K562 (cell line): ENCODE measurements at regions not wholly inside any gene's neighbourhood (a gene's known extent, or its start where the extent isn't known, plus 50 kb on each side); places are given as distances from the start of the nearest gene placed in this dataset.

Experiments
- ATAC-seq: fragments of 200-7000 bp; cut with Tn5 transposase; 3 replicates; pipeline ENCODE4 v1.9.1; 2020; ENCODE audit warnings: moderate library complexity
- BruUV-seq: library from RNA; stranded (reverse); fragments of 400-500 nt; replicated peaks from 2 replicates; lab custom pipeline; 2021; lab: Mats Ljungman, UMichigan
- CTCF ChIA-PET: fragments of 300-600 bp; formaldehyde crosslinking; extraction: SDS; loops from one replicate; lab custom pipeline; 2021; ENCODE audit warnings: low intra/inter-chr PET ratio; lab: Yijun Ruan, JAX
- POLR2A ChIA-PET: fragments of 300-600, 350-650 bp; sonication (Branson Sonifier 250); formaldehyde crosslinking; extraction: SDS; loops from one replicate; lab custom pipeline; 2021; ENCODE audit warnings: antibody characterized with exemption, inconsistent platforms; lab: Yijun Ruan, JAX
- DNase-seq, 4 experiments: peaks; one replicate each; pipeline versions ENCODE4 v3.0.0 to v3.0.0-alpha.2; 2011 to 2018; ENCODE audit warnings: low spot score in 3 of 4, mixed read lengths in 3 of 4; ENCODE audit errors: extremely low read depth in 1 of 4
- FAIRE-seq: peaks from 2 replicates; lab custom pipeline; 2011; peaks lifted over from hg19 to GRCh38; lab: Jason Lieb, UNC
- H2AFZ ChIP-seq: 2 replicates; pipeline ENCODE4 v1.6.0; 2011; ENCODE audit warnings: low read depth, low read length, control low read depth, inconsistent platforms
- H3K27ac ChIP-seq: fragments of 200-600 bp; 3 replicates; pipeline ENCODE4 v1.8.0; 2011; ENCODE audit warnings: low read depth, mild to moderate bottlenecking, control low read depth, inconsistent platforms, low read length, moderate library complexity, mixed read lengths; ENCODE audit errors: extremely low read depth
- H3K27me3 ChIP-seq, 2 experiments: fragments of 300-600 bp in 1 of 2; 2 replicates in 1 of 2; 3 replicates in 1 of 2; pipeline versions ENCODE4 v1.6.0 to v1.8.0; 2011; ENCODE audit warnings: inconsistent platforms in 2 of 2, low read length in 2 of 2, mild to moderate bottlenecking in 1 of 2, mixed read lengths in 1 of 2, moderate library complexity in 1 of 2; ENCODE audit not compliant: control insufficient read depth in 2 of 2, insufficient read depth in 2 of 2
- H3K36me3 ChIP-seq: fragments of 300-600 bp; 3 replicates; pipeline ENCODE4 v1.8.0; 2011; ENCODE audit warnings: mild to moderate bottlenecking, low read length, inconsistent platforms; ENCODE audit not compliant: control insufficient read depth, insufficient read depth
- H3K4me1 ChIP-seq, 2 experiments: fragments of 200-600 bp in 1 of 2; replicated peaks in 1 of 2; 2 replicates in 1 of 2; 3 replicates in 1 of 2; pipeline versions ENCODE4 v1.5.1 to v1.8.0; 2011; ENCODE audit warnings: inconsistent platforms in 2 of 2, low read length in 2 of 2, mild to moderate bottlenecking in 1 of 2, mixed read lengths in 1 of 2, moderate library complexity in 1 of 2; ENCODE audit not compliant: control insufficient read depth in 2 of 2, insufficient read depth in 2 of 2
- H3K4me2 ChIP-seq: 2 replicates; pipeline ENCODE4 v1.6.1; 2011; ENCODE audit warnings: low read length, control low read depth, inconsistent platforms, mixed read lengths; ENCODE audit not compliant: insufficient read depth
- H3K4me3 ChIP-seq: fragments of 200-600 bp; sonication (generic), shearing (Covaris generic); 2 replicates; pipeline ENCODE4 v1.5.1; 2016; ENCODE audit warnings: control low read depth, inconsistent platforms
- H3K79me2 ChIP-seq: fragments of 200-600 bp; 3 replicates; pipeline ENCODE4 v1.8.0; 2011; ENCODE audit warnings: low read length, inconsistent platforms; ENCODE audit not compliant: control insufficient read depth, insufficient read depth
- H3K9ac ChIP-seq, 2 experiments: 2 replicates each; pipeline versions ENCODE4 v1.6.0 to v1.6.1; 2011; ENCODE audit warnings: low read depth in 2 of 2, low read length in 2 of 2, control low read depth in 1 of 2, inconsistent platforms in 1 of 2, mild to moderate bottlenecking in 1 of 2, mixed read lengths in 1 of 2; ENCODE audit not compliant: insufficient read depth in 1 of 2
- H3K9me1 ChIP-seq: one replicate; pipeline ENCODE4 v1.6.0; 2011; ENCODE audit warnings: inconsistent platforms, mild to moderate bottlenecking, low read length, moderate library complexity; ENCODE audit not compliant: control insufficient read depth, insufficient read depth
- H3K9me3 ChIP-seq: replicated peaks from 2 replicates; pipeline ENCODE4 v1.5.1; 2011; ENCODE audit warnings: low read depth, low read length, inconsistent platforms; ENCODE audit not compliant: control insufficient read depth, insufficient read depth
- H4K20me1 ChIP-seq: replicated peaks from 2 replicates; pipeline ENCODE4 v1.6.1; 2011; ENCODE audit warnings: low read length, inconsistent platforms, mixed read lengths; ENCODE audit not compliant: control insufficient read depth, insufficient read depth
- BHLHE40 ChIP-seq: IDR thresholded peaks from 2 replicates; pipeline ENCODE4 v1.6.1; 2011; ENCODE audit warnings: low read length, improper control_type of control experiment
- ELF1 ChIP-seq: fragments of 200-800 bp; sonication (Bioruptor generic); IDR thresholded peaks from 2 replicates; pipeline ENCODE4 v1.6.1; 2016; ENCODE audit warnings: missing genetic modification characterization, missing compliant biosample characterization
- ILF3 ChIP-seq: fragments of 450-650 bp; IDR thresholded peaks from 2 replicates; pipeline ENCODE4 v1.6.1; 2018; ENCODE audit warnings: antibody characterized with exemption, mild to moderate bottlenecking, moderate library complexity, borderline replicate concordance
- MCM3 ChIP-seq: fragments of 450-650 bp; IDR thresholded peaks from 2 replicates; pipeline ENCODE4 v1.6.1; 2016
- SIX5 ChIP-seq, 2 experiments: IDR thresholded peaks; 2 replicates each; pipeline ENCODE4 v1.6.1; 2011; ENCODE audit warnings: low read length in 2 of 2, borderline replicate concordance in 1 of 2, low read depth in 1 of 2, mild to moderate bottlenecking in 1 of 2, moderate library complexity in 1 of 2; ENCODE audit not compliant: insufficient read depth in 1 of 2
- TCFL5 ChIP-seq: fragments of 250-450 bp; sonication (Bioruptor Pico); conservative IDR thresholded peaks from 2 replicates; pipeline ENCODE4 v1.6.1; 2021; ENCODE audit warnings: mild to moderate bottlenecking, moderate library complexity, matching md5 sums
- ZNF584 ChIP-seq: fragments of 200-800 bp; sonication (Bioruptor generic); IDR thresholded peaks from 2 replicates; pipeline ENCODE4 v1.6.1; 2016; ENCODE audit warnings: low read depth, mild to moderate bottlenecking, missing genetic modification characterization, missing compliant biosample characterization
- WGBS: fragments of 100-300 bp; shearing (Covaris generic); methylation state at CpG from one replicate; pipeline ENCODE4 v1.1.6; 2016; ENCODE audit warnings: low coverage, mixed read lengths; ENCODE audit not compliant: insufficient coverage; ENCODE audit errors: missing lambda C conversion rate; 5-methylcytosine and 5-hydroxymethylcytosine counted together
- in situ Hi-C: fragments of 300-500 bp; cut with MboI; formaldehyde crosslinking; loops from 4 replicates; pipeline ENCODE4 v1.15.0; 2018; ENCODE audit warnings: inconsistent platforms, mixed read lengths
- intact Hi-C: fragments of 100-400 bp; cut with micrococcal nuclease; formaldehyde crosslinking; loops from 2 replicates; pipeline ENCODE4 v1.14.2; 2022
- TF ChIP-seq, protein P1 (sequence below): sonication (generic); formaldehyde crosslinking; IDR thresholded peaks from 2 replicates; pipeline ENCODE4 v1.8.1; 2023; ENCODE audit warnings: mild to moderate bottlenecking, missing genetic modification reagents

DNA sequence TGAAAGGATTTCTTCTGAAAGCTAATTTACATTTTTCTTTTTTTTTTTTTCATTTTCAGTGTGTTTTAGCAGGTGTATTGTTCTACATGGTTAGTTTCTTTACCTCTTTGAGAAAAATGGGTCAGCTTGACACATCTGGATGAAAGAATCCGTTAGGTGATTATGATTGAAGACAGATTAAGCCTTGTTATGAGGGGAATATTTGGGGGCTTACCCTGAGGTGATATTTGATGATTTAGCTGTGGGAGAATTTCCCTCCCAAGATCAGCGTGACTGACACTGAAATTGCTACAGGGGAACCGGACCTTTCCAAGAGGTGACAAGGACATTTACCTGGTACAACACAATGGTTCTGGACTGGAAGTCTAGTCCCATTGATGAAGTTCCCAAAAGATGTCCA, 147.5 kb downstream of the NFKBIZ start (continued):
- TF ChIP-seq MCM3 (no peak), ILF3 (no peak), TCFL5 (CRISPR knock-in tag) (no peak), SIX5 (IDR thresholded peaks at IDR 0.05; ENCODE audit: borderline replicate concordance in 1 of 2, insufficient read depth in 1 of 2, low read depth in 1 of 2, low read length in 2 of 2) (no peak), BHLHE40 (no peak), ELF1 (no peak)

DNA sequence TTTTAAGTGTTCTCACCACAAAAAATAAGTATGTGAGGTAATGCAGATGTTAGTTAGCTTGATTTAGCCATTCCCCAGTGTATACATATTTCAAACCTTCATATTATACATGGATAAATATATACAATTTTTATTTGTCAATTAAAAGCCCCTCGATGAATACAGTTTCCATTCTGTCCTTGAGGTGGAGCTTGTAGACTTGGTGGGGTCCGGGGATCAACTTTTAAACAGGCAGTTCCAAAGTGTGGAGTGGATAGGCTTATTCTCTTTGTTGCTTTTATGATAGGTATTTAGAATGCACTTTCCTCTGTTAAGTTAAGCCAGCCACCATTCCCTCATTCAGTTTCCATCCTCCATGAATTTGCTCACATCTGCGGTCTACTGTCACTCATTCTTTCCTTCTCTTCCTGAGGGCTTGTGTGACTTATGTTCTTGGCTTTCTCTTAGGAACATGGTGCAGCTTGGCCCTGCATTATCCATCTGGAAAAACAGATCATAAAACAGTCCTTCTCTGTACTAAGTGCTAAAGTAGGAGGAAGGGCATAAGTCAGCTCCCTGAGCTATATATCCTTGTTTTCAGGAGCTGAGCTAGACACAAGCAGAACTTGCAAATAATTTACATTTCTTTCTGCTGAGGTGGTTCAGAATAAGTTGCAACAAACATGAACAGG, 149.1 kb downstream of the NFKBIZ start:
- Histone ChIP-seq H4K20me1 (no peaks in the 10 kb centered on the region), H3K9me3 (no peaks in the 10 kb centered on the region), H3K9me1 (no peaks in the 10 kb centered on the region)
- BruUV-seq = no TSS peak
- in situ Hi-C loops = no loop called here
- ATAC-seq = no peak
- POLR2A ChIA-PET = interaction anchor here (0.6 kb wide), 1 partner anchor 61 kb away, joined by 3 read pairs; no protein-coding TSS in a partner anchor
- TF ChIP-seq, protein P1, sequence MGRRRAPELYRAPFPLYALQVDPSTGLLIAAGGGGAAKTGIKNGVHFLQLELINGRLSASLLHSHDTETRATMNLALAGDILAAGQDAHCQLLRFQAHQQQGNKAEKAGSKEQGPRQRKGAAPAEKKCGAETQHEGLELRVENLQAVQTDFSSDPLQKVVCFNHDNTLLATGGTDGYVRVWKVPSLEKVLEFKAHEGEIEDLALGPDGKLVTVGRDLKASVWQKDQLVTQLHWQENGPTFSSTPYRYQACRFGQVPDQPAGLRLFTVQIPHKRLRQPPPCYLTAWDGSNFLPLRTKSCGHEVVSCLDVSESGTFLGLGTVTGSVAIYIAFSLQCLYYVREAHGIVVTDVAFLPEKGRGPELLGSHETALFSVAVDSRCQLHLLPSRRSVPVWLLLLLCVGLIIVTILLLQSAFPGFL (CRISPR knock-in tag) = no peak
- TF ChIP-seq ZNF584 = no peak
- TF ChIP-seq, all 486 proteins: peak for 0
- H3K27ac ChIP-seq = no peak overlapping the region
- DNase-seq (no peak), FAIRE-seq (no peak)
- H3K4me1 ChIP-seq = no peaks in the 10 kb centered on the region
- 0% methylated on average over 3 of the region's 3 CpGs for WGBS
- H3K27me3 ChIP-seq = no peaks in the 10 kb centered on the region
- H2AFZ ChIP-seq = no peak overlapping the region
- CTCF ChIA-PET = no interaction called here
- no peaks in the 10 kb centered on the region for H3K36me3 ChIP-seq
- no peaks in the 10 kb centered on the region for H3K79me2 ChIP-seq
- no peak overlapping the region for H3K4me2 ChIP-seq
- intact Hi-C loops = no loop called here
- H3K9ac ChIP-seq = no peak overlapping the region
- H3K4me3 ChIP-seq = no peak overlapping the region
